ENCODE measurements at regions not wholly inside any gene's neighbourhood (a gene's known extent, or its start where the extent isn't known, plus 50 kb on each side); places are given as distances from the start of the nearest gene placed in this dataset.
A peak's percentile ranks its signal among the peaks of the same experiment; 100 is the strongest.

DNA sequence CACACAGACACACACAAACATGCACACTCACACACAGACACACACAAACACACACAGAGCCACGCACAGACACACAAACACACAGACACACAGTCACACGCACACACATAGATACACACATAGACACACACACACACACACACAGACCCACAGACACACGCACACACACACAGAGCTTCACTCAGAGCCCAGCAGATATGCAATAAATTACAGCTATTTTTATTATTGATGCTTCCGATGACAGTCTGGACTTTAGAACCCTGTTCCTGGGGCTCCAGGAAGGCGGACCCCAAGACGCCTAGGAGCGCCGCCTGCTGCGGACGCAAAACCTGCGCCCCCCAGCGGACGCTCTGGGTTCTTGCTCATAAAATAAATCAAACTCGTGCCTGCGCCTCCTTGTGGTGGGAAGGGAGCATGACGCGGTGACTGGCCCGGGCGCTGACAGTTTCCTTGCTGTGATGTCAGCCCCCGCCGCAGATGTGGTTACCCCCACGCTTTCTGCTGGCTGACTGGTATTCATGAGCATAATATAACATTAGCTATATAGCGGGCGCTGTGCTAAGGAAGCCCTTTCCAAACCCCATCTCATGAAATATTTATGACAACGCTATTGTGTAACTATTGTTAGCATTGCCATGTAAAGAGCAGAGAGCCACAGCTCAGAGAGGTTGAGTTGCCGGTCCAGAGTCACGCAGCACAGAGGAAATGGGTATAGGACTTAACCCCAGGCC lies 64.4 kb upstream of the TM9SF2 start:
- TF ChIP-seq, protein P1, sequence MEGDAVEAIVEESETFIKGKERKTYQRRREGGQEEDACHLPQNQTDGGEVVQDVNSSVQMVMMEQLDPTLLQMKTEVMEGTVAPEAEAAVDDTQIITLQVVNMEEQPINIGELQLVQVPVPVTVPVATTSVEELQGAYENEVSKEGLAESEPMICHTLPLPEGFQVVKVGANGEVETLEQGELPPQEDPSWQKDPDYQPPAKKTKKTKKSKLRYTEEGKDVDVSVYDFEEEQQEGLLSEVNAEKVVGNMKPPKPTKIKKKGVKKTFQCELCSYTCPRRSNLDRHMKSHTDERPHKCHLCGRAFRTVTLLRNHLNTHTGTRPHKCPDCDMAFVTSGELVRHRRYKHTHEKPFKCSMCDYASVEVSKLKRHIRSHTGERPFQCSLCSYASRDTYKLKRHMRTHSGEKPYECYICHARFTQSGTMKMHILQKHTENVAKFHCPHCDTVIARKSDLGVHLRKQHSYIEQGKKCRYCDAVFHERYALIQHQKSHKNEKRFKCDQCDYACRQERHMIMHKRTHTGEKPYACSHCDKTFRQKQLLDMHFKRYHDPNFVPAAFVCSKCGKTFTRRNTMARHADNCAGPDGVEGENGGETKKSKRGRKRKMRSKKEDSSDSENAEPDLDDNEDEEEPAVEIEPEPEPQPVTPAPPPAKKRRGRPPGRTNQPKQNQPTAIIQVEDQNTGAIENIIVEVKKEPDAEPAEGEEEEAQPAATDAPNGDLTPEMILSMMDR (IDR thresholded peaks at IDR 0.05; ENCODE audit: insufficient read depth, low read depth, low read length, missing control alignments), result peak; percentile 99
- DNase-seq (ENCODE audit: low read depth), result peak; percentile 94
- no peak overlapping the region for H3K4me3 ChIP-seq (ENCODE audit: low read depth, low read length)

DNA sequence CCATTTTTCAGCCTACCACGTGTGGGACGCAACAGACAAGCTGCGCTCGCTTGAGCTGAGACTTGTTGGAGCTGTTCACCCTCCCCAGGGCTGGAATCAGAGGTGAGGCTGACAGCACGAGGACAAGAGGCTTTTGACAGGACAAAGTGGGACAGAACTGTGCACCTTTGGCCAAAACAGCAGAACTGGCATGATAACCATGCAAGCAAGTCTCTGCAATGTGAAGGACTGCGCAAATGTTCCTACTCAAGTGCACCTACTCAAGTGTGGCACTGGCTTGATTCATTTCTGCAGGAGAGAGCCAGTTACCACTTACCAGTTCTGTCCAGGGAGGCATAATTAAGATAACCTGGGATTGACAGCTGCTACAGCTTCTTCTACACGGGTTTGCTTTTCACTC lies 62.2 kb upstream of the TM9SF2 start:
- DNase-seq (ENCODE audit: low read depth), result no peak
- TF ChIP-seq, protein P1 (IDR thresholded peaks at IDR 0.05; ENCODE audit: insufficient read depth, low read depth, low read length, missing control alignments), result no peak
- no peak overlapping the region for H3K4me3 ChIP-seq (ENCODE audit: low read depth, low read length)

DNA sequence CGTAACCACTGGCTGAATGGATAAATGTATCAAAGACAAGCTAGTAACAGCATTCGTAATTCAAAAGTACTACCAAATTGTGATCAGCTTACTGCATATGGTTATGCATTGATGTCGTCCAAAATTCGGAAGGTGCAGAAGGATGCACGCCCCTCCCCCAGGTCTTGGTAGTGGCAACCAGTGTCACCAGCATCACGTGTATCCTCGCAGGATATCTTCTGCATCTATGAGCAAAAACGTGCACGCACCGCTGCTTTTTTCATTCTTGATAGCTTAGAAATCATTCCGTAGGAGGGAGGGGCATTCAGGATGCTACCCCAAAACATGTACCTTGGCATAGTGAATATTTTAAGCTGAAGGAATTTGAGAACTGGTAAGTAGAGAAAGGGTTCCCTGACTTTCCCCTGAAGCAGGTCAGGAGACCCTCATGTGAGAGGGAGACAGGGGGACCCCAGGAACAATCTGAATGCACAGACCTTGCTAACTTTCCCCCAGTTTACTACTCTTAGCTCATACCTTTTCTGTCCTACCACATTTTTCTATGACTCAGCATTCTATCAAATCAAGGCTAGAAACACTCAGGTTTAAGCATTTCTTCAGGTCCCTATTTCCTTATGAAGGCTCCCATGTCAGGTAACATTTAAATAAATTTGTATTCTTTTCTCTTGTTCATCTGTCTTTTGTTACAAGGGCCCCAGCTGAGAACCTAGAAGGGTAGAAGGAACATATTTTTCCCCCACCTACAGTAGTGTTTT lies 61.2 kb upstream of the TM9SF2 start:
- H3K4me3 ChIP-seq (ENCODE audit: low read depth, low read length), result no peak overlapping the region
- no peak for DNase-seq (ENCODE audit: low read depth)
- TF ChIP-seq, protein P1 (IDR thresholded peaks at IDR 0.05; ENCODE audit: insufficient read depth, low read depth, low read length, missing control alignments), result no peak

DNA sequence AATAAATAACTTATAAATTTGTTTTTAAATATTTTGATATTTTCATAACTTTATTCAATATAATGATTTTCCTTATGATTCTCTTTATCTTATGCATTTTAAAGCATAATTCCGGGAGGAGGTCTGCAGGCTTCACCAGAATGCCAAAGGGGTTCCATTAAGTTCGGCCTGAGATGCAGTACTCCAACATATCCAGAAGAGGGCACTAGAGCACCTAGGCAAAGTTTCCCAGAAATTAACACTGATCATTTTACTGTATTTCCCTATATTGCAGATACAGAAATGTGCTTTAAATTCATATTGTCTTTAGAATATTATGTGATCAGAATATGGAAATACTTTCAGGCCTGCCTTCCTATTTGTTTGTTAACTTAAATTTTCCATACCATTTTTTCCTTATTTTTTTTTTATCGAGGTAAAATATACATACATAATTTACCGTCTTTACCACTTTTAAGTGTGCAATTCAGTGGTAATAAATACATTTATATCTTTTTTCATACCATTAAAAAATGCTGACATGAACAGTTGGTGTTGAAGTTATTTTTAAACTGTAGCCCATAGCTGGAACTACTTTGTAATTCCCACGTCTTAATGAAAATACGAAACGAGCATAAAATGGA lies 58.9 kb upstream of the TM9SF2 start:
- TF ChIP-seq, protein P1 (IDR thresholded peaks at IDR 0.05; ENCODE audit: insufficient read depth, low read depth, low read length, missing control alignments), result peak; percentile 87
- no peak overlapping the region for H3K4me3 ChIP-seq (ENCODE audit: low read depth, low read length)
- peak; percentile 68 for DNase-seq (ENCODE audit: low read depth)

DNA sequence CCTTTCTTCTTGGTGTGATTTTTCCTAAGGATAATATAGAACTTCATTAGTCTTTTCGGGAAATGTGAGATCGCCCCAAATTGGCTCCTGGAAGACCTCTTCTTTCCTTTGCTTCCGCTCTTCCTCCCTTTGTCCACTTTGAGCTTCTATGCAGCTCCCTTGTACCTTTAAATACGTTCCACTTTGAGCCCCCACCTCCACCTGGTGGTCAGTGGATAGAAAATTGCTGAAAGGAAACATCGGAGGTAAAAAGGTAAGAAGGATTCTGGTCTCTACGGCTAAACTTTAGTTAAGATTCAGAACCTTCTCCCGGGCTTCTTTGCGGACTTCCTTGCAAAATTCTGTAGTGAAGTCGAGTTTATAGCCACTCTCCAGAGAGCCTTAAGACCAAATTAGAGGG lies 55.0 kb upstream of the TM9SF2 start:
- no peak for DNase-seq (ENCODE audit: low read depth)
- H3K4me3 ChIP-seq (ENCODE audit: low read depth, low read length), result no peak overlapping the region
- TF ChIP-seq, protein P1 (IDR thresholded peaks at IDR 0.05; ENCODE audit: insufficient read depth, low read depth, low read length, missing control alignments), result no peak

DNA sequence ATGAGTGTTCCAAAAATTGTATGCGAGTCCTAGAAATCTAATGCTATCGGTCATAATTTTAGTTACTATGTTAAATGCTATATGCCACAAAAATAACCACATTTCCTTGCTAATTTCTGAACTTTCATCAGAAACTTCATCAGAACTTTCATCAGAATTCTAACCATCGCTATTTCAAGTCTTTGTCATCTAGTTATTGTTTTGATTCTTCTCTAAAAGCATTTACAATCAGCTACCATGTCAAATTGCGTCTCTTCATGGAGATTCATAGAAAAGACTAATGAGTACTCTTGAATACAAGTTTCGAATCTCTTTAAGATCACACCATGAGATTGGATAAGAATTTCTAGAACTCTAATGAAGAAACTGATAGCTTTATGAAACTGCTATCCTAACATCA lies 52.7 kb upstream of the TM9SF2 start:
- no peak overlapping the region for H3K4me3 ChIP-seq (ENCODE audit: low read depth, low read length)
- no peak for DNase-seq (ENCODE audit: low read depth)
- TF ChIP-seq, protein P1 (IDR thresholded peaks at IDR 0.05; ENCODE audit: insufficient read depth, low read depth, low read length, missing control alignments), result no peak

Measured in GM12865 (cell line).